Activated CD4-positive, alpha-beta T cell treated with anti-CD3 and anti-CD28 coated beads, Interleukin-2, amount 50 U/mL, for 4 hours (primary cell): ENCODE measurements at regions not wholly inside any gene's neighbourhood (a gene's known extent, or its start where the extent isn't known, plus 50 kb on each side); places are given as distances from the start of the nearest gene placed in this dataset.
"Not testable (repeated sequence)": the region's sequence is repeated elsewhere in the genome, so short reads cannot be mapped to it uniquely, and the experiment has no call there.

ENCODE experiments used
- DNase-seq, 2 experiments: peaks; one replicate each; pipeline ENCODE4 v3.0.0-alpha.2; 2020

DNA sequence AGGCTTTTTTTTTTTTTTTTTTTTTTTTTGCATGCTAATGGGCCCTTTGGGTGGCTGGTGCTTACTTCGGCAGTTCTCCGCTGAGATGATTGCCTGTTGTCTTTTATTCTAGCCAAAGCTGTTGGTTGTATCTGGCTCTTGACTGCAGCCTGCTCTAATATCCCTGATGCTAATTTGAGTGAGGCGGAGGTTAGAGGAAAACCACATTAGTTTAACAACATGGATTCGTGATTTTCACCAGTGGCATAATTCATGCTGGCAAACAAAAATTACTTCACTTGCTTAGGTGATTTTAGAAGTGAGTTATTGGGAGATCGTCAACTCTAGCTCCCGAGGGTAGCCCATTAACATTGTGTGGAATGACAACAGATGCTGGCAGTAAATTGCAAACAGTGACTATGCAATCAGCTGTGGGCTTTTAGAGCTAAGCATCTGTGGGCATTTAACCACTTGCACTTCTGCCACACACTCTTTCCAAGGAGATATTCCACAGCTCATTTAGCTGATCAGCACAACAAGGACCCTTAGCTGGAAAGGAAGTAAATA, 97.6 kb upstream of the ZDHHC17 start:
- no peak for DNase-seq

DNA sequence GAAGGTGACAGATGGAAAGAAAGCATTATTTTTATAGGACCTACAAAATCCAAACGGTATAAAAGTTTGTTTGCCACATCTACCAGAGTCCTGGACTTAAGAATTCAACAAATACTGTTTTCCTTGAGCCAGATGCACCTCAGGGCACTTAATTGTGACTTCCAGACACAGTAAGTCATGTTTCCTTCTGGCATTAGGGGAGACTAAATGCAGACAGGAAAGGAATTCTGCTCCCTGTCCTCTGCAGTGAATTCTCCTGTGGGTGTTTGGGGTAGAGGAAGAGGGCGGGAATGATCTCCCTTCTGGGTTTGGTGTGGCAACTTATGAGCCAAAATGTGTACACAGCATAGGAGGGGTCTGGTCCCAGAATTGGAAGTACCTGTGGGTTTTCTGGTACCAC, 93.9 kb upstream of the ZDHHC17 start:
- no peak for DNase-seq

DNA sequence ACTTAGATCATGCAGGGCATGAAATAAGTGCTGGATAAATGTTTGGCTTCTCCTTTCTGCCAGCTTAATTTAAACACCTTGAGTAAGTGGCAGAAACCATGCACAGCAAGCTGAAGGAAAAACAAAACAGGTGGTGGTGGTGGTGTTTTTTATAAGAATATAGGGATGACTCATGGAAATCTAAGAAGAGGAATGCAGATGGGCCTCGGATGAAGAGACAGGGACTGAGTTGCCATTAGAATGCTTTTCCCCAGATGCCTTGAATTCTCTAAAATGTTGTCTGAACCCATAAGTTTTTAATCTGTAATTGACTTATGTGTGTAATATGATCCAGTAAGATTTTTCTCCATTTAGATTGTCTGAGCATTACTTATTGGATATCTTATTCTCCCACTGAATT, 93.1 kb upstream of the ZDHHC17 start:
- no peak for DNase-seq

- no peak for DNase-seq
Observed at GRCh38 chr12:76674669-76675315, 89.1 kb upstream of the ZDHHC17 start.

DNA sequence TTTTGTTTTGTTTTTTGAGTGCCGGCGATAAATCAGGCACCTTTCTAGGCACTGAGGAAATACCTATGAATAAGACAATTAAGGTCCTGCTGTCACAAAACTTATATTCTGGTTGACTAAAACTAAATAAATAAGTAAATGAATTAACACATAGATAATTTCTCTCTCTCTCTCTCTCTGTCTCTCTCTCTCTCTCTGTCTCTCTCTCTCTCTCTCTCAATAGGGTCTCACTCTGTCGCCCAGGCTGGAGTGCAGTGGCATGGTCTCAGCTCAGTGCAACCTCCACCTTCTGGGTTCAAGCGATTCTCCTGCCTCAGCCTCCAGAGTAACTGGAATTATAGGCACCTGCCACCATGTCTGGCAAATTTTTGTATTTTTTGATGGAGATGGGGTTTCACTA, 87.7 kb upstream of the ZDHHC17 start:
- not testable (repeated sequence) for DNase-seq

- no peak for DNase-seq
Observed at GRCh38 chr12:76678992-76679391, 84.9 kb upstream of the ZDHHC17 start.

DNA sequence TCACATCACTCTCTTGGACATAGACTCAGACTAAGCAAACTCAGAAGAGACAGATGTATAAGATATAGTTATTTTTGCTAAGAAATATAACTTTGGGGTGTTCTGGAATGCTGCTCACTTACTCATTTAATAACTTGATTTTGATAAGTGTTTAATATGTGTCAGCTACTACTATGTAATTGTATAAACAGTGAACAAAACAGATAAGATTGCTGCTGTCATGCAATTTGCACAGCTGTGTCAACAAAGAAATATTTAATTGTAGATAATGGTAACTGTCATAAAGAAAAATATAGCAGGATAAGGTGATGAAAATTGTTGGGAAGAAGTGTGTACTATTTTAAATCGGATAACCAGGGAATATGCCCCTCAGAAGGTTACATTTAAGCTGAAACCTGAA, 84.1 kb upstream of the ZDHHC17 start:
- DNase-seq: no peak

GRCh38 chr12:76680940-76681339, 83.0 kb upstream of the ZDHHC17 start:
- DNase-seq: no peak

GRCh38 chr12:76685246-76685678, 78.7 kb upstream of the ZDHHC17 start:
- no peak for DNase-seq

- DNase-seq: no peak
Observed at GRCh38 chr12:76687981-76688380, 75.9 kb upstream of the ZDHHC17 start.

DNA sequence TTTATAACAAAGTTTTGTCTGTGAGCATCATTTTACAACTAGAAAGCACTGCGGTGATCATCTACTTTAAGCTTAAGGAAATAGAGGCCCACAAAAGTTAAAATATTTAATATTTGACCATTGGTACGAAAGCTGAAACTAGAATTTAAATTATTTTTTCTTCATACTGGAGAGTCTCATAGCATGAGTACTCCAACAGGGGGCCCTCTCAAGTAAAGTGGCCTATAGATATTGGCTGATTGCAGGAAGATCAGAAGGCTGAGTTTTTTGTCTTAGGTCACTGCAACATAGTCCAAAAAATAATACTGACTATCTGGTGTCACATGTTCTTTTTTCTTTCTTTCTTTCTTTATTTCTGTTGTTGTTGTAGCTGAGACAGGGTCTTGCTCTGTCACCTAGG, 75.3 kb upstream of the ZDHHC17 start:
- no peak for DNase-seq

DNA sequence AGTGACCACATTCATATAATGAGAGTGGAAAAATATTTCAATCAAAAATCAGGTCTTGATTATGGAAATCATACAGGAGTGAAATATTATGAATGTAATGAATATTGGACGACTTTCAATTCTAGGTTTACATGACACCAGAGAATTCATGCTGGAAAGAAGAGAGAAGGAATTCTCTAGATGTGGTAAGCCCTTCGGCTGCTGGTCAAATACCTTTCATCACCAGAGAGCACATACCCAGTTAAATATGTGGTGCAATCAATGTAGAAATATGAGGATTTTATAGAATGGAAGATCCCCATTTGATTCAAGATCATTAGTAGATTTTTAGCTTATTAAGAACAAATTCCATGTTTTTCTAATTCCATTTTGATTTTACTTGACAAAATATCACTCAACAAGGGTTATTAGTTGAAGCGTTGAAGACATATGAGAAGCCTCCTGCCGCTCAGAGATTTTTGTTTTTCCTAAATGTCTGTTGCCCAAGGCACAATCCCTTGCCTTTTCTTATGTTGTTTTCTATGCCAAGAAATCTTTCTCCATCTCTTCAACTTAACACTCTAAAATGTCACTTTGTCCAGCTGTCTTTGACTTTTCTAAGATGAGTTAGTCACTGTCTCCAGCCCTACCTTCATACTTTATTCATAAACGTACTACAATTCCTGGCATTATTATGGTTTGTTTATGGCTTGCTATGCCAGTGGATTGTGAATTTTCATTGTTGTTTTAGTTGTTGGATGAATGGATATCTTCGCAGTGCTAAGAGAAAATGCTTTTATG, 72.8 kb upstream of the ZDHHC17 start:
- DNase-seq: no peak

DNA sequence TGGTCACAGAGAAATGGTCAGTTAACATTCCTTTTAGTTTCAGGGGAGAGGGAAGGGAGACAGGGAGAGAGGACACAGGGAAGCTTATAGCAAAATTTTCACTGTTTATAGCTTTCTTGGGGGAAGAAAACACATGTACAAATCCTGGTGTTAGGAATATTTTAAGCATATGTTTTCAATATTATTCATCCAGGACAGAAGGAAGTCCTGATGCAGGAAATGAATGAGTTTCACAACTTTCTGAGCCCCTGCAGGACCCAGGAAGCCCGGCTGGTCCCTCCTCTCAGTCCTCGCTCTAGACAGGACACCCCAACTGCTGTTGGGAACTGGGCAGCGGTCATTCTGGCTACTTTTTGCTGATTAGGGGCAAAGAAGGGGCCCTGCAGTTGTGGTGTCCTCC, 71.1 kb upstream of the ZDHHC17 start:
- DNase-seq: no peak

DNA sequence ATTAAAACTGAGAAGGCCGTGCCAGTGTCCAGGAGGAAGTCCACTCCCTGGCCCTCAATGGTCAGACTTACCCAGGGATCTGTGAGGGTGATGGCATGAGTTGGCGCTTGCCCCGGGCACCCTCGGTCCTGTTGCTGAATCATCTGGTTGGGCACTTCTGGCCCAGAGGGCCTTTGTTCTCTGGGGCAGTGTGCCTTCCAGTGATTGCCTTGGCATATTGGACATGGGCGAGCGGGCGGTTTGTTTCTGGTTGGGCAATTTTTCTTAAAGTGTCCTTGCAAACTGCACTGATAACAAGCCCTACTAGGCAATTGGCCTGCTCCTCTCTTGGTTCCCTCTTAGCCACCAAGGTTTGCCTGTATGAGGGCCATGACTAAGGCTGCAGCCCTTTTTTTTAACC, 69.5 kb upstream of the ZDHHC17 start:
- DNase-seq: no peak

GRCh38 chr12:76696186-76696585, 67.7 kb upstream of the ZDHHC17 start:
- no peak for DNase-seq

DNA sequence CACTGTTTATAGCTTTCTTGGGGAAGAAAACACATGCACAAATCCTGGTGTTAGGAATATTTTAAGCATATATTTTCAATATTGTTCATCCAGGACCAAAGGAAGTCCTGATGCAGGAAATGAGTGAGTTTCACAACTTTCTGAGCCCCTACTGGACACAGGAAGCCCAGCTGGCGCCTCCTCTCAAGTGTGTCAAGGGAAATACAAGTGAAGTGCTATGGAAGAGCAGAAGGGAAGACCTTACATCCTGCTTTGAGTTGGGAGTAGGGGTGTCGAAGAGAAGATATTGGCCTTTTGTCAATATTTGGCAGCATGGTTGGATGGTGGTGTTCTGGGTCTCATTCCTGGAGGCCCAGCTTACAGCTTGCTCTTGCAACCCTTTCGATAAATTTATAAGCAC, 66.1 kb upstream of the ZDHHC17 start:
- DNase-seq: no peak

GRCh38 chr12:76698316-76698715, 65.6 kb upstream of the ZDHHC17 start:
- DNase-seq: no peak

GRCh38 chr12:76698966-76699365, 64.9 kb upstream of the ZDHHC17 start:
- DNase-seq: no peak

DNA sequence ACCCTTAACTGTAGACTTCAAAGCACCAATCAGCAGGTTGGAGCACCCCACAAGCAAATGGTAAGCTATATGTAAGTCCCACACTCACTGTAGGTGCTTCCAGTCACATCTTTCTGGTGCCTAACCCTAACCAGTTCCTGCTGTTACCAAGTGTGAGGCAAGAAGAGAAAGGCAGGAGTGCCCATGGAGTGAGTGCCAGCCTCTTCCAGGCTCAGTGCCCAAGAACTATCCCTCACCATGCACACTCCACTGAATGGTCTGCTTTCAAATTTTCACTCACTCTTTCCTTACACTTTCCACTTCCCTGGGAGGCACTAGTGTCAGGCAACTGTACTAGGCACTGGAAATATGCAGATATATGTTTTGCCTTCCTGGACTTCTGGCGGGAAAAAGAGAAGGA, 62.2 kb upstream of the ZDHHC17 start:
- no peak for DNase-seq

GRCh38 chr12:76702946-76703345, 61.0 kb upstream of the ZDHHC17 start:
- no peak for DNase-seq

DNA sequence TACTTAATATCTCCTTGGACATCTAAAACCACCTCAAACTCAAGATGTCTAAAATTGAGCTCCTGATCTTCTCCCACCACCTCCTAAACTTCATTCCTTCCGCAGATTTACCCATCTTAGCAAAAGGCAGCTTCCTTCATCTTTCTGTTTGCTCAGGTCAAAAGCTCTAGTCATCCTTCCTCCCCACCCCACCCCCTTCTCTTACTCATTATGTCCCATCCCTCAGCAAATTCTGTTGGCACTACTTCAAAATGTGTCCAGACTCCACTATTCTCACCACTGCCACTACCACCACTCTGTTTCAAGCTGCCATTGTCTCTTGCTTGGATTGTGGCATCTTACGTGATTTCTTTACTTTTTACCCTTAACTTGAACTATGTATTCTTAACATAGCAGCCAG, 59.2 kb upstream of the ZDHHC17 start:
- no peak for DNase-seq

GRCh38 chr12:76706101-76706500, 57.8 kb upstream of the ZDHHC17 start:
- no peak for DNase-seq

DNA sequence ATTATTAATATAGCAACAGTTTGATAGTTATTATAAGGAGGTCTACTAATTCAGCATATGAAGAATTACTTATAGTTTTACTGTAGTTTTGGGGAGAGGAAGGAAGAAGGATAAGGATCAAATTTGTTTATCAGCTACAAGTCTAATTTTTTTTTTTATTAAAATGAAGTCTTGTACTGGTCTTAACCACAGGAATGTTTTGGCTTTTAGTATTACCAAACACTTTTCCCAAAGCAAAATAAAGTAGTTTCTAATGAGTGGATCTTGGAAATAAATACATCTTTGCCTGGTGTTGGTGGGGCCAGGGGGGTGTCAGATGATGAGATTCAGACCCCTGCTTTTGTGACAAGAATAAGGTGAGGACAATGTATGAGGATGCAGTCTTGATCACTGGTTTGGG, 57.2 kb upstream of the ZDHHC17 start:
- DNase-seq: no peak

GRCh38 chr12:76707772-76708171, 56.1 kb upstream of the ZDHHC17 start:
- no peak for DNase-seq

GRCh38 chr12:76708296-76708695, 55.6 kb upstream of the ZDHHC17 start:
- no peak for DNase-seq
